CD1c-positive myeloid dendritic cell (primary cell): ENCODE measurements at regions not wholly inside any gene's neighbourhood (a gene's known extent, or its start where the extent isn't known, plus 50 kb on each side); places are given as distances from the start of the nearest gene placed in this dataset.

Experiments
- DNase-seq: peaks from one replicate; pipeline ENCODE4 v3.0.0-alpha.2; 2016; ENCODE audit errors: extremely low spot score

DNA sequence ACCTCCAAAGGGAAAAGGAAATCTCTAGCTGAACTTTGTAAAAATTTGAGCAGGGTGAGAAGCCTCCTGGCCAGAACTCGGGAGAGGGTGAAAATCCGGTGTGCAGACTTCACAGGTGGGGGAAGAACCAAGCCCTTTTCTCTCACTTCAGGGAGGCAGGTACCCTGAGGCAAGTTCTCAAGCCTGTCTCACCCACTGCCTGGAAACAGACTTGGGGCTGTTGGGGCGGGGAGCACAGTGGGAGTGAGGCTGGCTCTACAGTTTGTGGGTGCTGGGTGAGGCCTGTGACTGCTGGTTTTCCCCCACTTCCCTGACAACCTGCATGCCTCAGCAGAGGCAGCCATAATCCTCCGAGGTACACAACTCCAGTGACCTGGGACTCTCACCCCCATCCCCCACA lies 187.1 kb downstream of the KIF4B start:
- DNase-seq, result no peak

DNA sequence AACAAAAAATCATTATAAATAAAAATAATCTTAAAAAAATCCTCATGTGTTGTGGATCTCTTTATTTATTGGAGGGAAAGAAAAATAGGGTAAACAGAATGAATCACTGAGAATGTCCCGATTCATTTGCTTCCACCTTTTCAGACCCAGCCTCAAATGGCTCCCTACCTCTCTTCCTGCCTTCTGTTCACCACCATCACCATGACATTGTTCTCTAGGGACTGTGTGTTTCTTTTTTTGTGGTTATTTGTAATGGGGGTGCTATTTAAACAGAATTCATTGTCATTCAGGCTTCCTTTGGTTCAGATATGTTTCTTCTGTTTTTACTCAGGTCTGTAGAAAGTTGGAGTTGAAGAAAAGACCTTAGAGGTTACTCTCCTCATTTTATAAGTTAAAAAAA lies 198.2 kb downstream of the KIF4B start:
- no peak for DNase-seq

DNA sequence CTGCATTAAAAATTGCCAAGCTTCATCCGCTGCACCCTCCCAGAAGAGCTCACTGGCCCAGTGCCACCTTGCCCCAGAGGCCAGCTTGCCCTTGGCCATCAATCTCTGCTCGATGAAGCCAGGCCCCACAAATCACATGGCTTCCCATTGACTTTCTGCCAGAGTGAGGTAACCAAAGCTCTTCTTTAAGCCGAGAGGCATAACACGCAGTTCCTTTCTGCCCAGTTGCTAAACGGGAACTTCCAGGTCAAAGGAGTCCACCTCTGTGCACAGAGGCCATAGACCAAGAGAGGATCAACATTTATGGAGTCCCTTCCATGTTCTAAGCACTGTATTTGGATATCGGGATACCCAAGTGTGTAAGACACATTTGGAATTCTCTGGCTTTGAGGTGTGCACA lies 208.8 kb downstream of the KIF4B start:
- no peak for DNase-seq

DNA sequence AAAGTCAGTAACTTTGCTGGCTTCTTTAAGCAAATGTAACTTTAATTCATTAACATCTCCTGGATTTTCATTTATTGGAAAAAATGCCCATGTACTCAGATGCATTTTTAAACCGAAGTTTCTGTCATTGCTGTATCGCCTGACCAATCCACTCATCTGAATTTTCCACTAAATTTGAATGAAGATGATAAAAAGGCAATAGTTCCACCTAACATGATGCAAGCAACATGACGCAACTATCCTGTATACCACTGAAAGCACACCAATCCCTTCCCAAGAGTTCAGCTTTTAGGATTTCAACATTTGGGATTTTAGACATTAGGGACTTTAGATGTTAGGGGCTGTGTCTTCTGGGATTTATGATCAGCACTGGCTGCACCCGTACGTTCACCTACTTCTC lies 215.6 kb downstream of the KIF4B start:
- DNase-seq, result no peak

DNA sequence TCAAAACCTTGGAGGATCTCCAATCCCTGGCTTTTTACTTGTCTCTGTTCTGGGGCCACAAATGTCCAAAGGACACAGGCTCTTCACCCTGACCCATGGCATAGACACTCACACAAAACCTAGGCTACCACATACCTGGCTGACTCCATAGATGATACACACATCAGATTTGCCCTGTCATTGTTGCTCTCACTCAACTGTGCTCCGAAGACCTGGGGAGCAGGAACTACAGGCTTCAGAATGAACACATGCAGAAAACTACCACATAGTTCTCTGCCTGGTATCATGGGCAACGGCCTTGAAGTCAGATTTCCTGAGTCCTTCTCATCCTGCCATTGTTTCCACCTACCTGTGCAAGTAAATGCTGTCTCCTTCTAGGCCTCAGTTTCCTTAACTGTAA lies 226.2 kb downstream of the KIF4B start:
- no peak for DNase-seq

DNA sequence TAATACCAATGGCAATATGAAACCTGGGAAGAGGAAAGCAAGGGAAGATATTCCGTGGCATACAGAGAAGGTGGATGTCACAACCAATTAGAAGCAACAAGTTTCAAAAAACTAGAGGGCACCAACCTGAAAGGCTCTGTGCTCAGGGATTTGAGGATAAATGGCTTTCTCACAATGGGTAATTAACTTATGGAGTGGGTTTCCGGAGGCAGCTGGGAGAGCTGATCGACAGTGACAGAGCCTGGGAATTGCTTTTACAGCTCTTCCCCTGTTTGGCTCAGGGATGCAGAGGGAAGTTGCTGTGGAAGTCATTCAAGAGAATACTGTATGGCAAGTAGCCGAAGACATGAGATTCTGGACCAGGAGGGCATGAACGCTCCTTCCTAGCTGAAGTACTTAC lies 237.0 kb downstream of the KIF4B start:
- no peak for DNase-seq

DNA sequence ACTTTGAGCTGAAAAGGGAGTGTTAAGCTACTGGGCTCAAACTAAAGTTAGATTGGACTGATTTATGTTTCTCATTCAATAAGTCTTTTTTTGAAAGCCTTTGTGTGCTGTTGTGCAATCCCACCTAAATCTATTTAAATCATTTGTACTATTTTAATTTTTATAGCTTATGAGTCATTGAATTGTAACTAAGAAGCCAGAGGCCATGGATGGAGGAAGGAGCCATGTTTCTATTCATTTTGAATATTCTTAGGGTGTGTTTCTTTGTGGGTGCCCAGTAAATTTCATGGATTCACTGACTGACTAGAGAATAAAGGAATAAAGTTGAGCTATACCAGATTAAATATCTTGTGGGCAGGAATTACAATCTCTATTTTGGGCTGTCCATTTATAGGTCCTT lies 238.5 kb downstream of the KIF4B start:
- DNase-seq, result no peak

DNA sequence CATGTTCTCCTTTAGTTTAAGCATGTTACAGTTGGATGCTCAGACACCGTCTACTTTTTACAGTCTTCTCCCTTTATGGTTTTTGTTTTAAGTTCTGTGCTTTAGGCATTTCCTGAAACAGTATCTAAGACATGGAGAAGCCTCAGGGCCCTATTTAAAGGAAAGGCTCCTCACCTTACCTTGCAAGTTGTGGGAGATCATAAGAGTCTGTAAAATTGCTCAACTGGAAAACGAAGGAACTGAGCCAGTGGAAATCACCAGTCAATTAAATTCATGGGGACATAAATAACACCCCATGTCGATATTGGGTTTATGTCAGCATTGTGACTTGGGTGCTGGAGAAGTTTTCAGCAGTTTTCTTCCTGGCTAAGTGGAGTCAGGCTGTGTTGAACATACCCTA lies 239.2 kb downstream of the KIF4B start:
- DNase-seq, result no peak

DNA sequence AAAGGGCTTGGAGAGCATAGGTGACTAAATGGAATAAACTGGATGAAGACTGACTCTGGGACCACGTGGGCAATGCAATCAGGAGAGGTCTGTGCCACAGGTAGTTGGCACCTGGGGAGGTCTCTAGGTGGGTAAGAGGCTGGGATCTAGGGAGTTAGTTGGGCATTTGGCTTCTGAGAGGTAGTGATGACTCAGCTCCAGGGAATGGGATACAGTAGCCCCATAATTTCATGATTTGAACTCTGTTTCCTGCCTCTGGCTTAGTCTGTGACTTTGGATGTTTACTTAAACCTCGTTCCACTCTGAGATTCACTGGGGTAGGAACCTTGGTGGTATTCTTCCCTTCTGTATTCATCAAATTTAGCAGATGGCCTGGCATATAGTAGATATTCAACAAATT lies 240.8 kb downstream of the KIF4B start:
- DNase-seq, result no peak

DNA sequence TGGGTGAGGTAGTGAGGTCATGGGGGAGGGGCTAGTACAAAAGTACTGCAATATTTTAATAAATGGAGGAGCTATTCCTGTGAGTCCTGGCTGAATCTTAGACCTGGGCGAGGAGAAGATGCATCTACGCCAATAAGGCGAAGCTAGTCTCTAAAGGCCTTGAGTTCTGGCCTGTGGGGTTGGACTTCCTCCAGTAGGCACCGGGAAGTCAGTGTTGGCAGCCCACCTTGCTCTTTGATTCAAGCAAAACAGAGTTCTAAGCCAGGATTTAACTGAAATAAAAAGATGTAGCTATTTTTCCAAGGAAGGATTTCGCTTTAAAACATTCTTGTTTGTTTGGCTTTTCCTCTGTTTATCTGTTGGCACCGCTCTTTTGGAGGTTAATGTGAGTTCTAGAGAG lies 244.6 kb downstream of the KIF4B start:
- no peak for DNase-seq

DNA sequence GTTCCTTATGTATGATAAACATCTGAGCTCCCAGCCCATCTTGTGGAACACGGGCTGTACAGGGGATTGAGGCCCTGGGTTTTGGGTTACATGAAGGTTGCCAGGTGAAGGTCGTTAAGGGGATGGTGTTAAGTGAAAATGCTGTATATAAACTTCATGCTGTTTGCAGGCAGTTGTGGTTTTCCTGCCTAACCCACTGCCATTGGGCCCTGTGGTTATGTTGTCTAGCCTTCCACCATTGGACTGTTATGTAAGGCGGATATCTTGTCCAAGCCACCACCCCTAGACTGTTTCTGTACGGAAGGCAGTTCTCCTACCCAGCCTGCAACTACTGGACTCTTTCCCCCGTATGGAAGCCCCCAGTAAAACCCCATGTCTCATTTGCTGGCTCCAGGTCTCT lies 246.1 kb downstream of the KIF4B start:
- no peak for DNase-seq

DNA sequence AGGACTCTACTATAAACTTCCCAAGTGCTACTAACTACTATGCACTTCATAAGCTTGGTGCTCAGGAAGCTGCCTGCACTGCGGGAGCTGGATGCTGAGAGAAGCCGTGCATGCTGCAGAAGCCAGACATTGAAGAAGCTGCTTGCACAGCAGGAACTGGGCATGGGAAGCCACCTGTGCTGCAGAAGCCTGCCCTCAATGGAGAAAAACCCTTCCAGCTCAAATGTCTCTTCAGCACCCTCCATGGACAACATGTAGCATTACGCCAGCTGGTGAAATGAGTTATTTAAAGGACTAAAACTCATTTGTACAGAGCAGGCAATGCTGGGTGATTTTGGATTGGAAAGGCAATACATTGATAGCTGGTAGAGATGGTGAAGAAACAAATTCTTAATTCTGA lies 247.2 kb downstream of the KIF4B start:
- DNase-seq, result no peak

DNA sequence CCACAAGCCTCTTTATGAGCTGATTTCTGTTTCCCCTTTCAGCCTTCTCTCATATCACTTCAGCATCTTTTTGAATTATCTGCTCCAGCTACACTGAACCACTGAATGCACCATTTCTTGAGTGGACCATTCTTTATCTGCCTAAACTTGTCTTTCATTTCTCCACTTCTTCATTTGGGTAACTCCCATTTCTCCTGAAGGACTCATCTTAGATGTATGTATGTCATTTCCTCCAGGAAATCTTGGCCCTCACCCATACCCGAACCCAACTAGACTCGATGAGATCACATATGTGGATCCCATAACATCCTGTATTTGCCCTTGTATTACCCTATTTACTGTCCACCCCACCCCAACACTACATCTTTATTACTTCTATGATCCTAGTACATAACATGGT lies 249.8 kb downstream of the KIF4B start:
- no peak for DNase-seq

DNA sequence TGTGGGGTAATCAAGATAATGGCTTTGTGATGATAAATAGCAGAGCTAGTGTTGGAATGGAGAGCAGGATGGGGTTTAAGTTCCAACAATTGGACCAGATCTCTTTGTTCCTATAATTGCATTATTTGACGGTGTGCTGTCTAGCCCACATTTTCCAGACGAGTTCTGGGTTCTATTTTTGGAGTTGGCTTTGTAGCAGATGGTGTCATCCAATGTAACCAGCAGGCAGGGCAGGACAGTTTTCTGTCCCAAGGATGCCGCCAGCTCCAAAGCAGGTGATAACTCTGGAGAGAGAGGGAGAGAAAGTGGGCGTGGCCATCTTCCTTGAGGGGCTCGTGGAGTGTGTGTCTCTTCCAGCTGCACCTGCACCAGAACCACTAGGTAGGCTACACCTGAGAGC lies 251.3 kb downstream of the KIF4B start:
- DNase-seq, result no peak

DNA sequence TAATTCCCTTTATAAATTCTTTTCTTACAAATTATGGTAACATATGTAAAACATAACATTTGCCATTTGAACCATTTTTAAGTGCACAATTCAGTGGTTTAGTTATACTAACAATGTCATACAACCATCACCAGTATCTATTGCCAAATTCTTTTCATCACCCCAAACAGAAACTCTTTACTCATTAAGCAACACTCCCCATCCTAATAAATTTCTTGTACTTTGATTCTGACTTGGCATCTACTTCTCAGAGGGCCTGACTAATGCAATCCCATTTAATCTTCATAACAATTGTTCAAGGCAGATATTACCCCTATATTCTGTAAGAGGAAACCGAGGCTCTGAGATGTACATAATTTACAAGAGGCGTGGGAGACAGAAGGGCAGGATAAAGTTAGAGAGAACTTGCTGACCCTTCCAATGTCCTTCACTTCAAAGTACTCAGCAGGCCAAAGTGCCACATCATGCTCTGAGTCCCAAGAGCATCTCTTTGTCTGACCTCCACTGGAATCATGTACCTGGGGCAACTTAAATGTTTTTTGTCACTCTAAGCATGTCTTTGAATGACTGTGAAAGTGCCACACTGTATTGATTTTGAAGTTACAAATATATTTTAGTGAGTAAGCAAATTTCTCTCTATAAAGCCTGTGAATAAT lies 255.3 kb downstream of the KIF4B start:
- no peak for DNase-seq

DNA sequence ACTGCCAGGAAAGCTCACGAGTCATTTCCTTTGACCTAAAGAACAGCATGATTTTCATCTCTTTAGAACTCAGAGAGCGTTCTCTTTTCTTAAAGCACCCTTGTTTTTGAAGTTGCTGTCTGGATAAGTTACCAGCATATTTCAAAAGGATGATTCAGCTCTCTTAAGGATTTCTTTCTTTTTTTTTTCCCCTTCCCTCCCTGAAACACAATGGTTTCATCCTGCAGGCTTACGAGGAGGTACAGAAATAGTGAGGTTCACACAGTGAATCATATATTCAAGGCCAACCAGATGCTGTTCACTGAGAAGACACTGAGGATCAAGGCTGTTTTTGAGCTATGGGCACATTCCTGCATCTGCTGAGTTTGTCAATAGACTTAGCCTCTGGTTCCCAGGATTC lies 257.2 kb downstream of the KIF4B start:
- DNase-seq, result no peak

DNA sequence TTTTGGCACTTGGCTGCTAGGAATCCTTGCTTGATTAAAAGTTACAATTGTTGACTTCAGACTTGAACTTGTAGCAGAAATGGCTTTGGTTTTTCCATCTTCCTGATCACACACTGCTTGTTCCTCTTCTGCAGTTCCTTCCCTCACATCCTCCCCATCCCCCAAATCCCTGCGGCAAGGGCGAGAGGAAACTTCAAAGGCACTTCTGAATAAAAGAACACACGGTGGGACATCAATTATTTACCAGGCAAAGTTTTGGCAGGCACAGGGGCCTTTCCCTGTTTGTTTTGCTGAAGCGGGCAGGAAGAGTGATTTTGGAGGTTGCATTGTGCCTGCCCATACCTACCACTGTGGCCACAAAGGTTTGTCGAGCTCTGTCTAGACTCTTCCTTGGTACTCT lies 260.9 kb downstream of the KIF4B start:
- DNase-seq, result no peak

DNA sequence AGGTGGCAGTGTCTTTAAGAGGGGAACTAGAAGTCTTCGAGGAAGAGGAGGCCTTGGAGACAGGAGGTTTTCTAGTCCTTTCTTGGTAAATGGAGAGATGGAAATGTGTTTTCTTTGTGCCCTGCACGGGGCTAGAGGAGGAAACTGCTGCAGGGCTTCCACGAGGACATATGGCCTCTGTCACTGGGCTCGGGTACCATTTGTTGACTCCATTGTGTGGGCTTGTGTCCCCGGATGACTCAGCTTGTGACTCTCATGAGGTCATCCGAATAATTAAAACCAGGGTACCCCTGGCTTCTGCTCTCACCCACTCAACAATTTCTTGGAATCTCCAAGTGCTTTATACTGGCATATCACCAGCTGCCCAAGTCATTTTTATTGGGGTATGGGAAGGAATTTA lies 261.7 kb downstream of the KIF4B start:
- DNase-seq, result no peak

DNA sequence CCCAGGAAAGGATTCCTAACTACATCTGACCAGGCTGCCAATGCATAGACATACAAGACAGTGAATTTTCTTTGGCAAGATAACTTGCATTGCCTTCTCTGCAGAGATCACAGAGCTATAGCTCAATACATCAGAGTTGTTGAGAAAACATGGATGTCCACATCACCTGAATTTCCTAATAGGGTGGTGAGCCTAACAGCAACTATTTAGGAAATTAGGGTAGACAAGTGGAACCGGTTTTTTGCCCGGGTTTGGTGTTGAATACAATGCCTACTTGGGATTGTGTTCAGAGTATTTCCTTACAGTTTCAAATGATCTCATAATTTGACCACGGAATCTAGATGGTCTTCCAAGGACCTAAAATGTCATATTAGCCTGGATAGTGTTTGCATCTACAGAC lies 262.7 kb downstream of the KIF4B start:
- DNase-seq, result no peak

DNA sequence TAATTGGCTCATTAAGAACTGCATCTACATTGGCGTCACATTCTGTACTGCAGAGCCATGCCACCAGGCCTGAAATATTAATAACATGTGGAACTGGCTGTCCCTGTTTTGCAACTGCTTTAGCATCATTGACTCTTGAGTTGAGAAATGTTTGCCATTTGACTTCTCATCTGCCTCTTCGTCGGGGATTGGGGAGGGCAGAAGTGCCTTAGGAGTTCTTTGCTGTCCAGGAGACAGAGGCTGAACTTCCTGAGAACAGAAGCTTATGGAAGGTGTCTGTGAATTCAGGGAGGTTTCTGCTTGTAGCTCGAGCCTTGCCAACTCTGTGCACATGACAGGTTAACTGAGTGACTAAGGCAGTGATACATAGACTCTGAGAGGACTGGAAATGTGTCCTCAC lies 265.0 kb downstream of the KIF4B start:
- no peak for DNase-seq

DNA sequence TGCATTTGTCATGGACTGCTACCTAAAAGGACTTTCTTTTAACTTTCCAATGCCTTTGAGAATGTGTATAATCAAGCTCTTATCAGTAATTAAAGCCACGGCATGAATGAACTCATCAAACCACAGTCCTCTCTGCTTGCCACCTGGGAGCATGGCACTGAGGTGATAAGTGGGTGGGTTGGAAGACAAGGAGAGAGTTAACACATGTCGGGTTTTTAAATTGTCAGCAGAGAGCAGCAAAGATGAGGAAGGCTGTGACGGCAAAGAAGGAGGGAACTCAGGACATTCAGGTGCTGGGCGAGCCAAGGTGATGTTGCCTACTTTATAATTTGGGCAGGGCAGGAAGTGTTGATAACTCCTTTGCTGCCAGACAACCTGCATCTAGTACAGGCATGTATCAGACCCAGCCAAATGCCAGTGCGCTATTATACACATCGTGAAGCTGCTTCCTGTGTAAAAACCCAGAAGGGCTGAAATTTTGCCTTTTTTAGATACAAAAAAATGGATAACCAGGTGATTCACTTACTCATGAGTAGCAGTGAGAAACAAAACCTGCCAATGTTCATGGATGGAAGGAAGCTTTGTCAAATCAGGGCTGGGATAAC lies 269.1 kb downstream of the KIF4B start:
- no peak for DNase-seq

DNA sequence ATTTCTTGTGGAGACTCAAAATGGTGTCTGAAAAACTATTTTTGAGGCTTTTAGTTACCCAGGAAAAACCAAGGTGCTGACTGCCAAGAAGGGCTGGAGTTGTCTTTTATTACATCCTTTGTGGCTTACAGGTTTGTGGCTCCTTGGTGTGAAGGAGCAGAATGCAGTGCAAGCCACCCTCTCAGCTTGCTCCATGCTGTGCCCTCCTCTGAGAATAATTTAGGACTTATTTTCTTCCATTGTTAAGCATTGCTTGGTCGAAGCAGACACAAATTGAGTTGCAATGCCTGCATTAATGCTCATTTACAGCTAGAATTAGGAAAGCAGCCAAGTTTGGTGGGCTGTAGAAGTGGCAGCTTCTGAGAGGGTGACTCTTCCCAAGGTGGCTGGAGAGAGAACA lies 272.2 kb downstream of the KIF4B start:
- no peak for DNase-seq

DNA sequence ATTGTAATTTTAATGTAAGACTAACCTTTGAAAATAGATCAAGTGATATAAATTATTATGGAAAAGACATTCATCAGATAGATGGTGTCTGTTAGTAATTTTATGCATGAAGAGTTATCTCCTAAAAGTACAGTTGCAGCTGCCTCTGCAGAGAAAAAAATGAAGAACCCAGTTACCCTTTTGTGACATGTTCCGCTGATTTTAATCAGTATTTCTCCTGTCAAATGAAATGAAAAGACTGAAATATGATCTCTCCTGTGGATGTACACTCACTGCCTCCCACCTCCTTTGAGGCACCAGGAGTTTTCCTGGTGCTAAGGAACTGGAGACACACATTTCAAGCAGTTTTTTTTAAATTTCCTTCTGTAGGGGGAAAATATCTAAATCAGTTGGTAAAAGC lies 277.4 kb downstream of the KIF4B start:
- DNase-seq, result no peak

DNA sequence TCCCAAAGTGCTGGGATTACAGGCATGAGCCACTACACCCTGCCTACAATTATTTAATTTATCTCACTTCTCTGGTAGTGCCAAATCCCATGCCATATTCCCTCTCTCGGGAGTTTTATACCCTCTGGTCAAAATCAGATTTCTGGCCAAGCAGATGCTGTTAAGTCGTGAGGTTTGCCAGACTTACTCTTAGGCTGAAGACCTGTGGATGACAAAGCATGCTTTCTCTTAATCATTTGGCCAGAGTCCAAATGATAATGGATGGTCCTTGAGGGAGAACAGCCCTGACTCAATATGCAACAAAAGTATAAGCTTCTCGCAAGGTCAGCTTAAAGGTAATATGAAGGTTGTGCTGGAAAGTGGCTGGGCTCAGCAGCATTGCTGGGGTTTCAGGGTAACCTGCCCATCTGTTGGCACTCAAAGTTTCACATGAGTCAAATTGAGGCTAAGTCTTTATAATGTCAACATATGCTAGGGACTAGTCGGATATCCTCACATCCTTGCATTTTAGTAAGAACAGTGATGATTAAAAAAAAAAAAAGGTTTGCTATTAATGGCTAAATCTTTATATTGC lies 280.1 kb downstream of the KIF4B start:
- no peak for DNase-seq
